ENCODE measurements at regions not wholly inside any gene's neighbourhood (a gene's known extent, or its start where the extent isn't known, plus 50 kb on each side); places are given as distances from the start of the nearest gene placed in this dataset.
"Not testable (repeated sequence)": the region's sequence is repeated elsewhere in the genome, so short reads cannot be mapped to it uniquely, and the experiment has no call there.

DNA sequence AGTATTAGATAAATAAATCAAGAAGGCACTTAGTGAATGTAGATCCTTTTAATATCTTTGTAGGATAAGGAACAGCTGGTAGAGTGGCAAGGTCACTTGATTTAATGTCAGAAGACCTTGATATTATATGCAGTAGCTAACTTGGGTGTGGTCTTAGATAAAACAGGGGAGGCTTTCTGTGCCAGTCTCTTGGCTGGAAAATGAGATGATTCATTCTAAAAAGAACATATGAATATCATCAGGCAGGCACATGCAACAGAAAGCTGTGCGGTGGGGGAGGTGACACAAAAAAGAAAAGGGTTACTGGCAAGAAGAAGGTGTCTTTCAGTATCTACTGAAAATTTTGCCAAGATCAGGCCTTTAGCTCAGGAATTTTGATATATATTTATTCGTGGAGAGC is 931.7 kb upstream of the CELF4 start:
- no peak overlapping the region for H3K27ac ChIP-seq (ENCODE audit: low read length)
- DNase-seq (ENCODE audit: low read depth, low spot score) = no peak
- no CpG with 5 or more reads among the region's 2 CpGs for WGBS (ENCODE audit: insufficient coverage, insufficient read length)
- H3K27me3 ChIP-seq (ENCODE audit: control insufficient read depth, insufficient read depth, low read length) = no peaks in the 10 kb centered on the region
- no peaks in the 10 kb centered on the region for H3K36me3 ChIP-seq (ENCODE audit: control insufficient read depth, insufficient read depth, low read length)
- H3K9me3 ChIP-seq (ENCODE audit: control insufficient read depth, insufficient read depth, low read length) = no peaks in the 10 kb centered on the region
- no peak overlapping the region for H3K4me3 ChIP-seq (ENCODE audit: low read length)
- H3K4me1 ChIP-seq (ENCODE audit: control insufficient read depth, insufficient read depth, low read length) = no peaks in the 10 kb centered on the region

DNA sequence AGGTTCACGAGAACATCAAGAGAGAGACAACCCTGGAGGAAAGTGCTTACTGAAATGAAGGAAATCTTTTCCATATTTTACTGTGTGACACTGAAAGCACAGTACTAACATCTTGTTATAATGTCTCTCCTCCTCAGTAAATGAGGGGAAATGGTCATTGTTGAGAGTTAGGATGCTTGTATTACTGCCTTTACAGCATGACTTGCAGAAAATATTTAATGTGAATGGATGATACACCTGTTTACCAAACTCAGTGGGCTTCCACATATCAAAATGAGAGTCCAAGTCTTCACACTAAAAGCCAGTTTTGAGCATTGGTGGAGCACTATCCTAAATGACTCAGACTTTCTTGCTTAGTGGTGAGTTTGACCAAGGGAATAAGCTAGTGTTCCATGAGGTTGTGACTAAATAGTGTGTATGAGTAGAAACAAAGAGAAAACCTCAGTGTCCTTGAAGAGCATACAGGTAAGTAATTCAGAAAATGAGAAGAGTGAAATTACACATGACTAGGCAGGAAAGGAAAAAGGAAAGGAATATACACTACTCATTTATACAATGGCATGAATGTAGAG is 930.7 kb upstream of the CELF4 start:
- WGBS (ENCODE audit: insufficient coverage, insufficient read length) = no CpG with 5 or more reads among the region's 1 CpG

DNA sequence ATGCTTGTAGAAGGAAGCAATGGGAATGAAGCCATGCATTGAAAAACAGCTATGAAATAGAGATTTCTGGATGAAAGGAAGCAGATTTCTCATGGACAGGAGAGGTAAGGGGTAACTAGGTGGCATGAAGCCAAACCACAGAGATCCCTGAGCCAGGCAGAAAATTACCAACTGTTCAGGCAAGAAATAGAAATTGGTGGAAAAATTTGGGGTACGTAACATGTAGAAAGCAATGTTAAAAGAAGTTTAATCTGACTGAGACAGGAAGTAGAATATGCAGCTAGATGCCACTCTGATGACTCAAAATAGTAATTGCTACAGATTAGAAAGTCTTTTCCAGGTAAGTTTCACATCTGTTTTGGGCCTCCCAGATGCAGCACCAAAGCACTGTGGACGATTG is 928.5 kb upstream of the CELF4 start:
- Histone ChIP-seq H3K27me3 (ENCODE audit: control insufficient read depth, insufficient read depth, low read length) (no peaks in the 10 kb centered on the region), H3K9me3 (ENCODE audit: control insufficient read depth, insufficient read depth, low read length) (no peaks in the 10 kb centered on the region), H3K4me3 (ENCODE audit: low read length) (no peak overlapping the region), H3K4me1 (ENCODE audit: control insufficient read depth, insufficient read depth, low read length) (no peaks in the 10 kb centered on the region), H3K36me3 (ENCODE audit: control insufficient read depth, insufficient read depth, low read length) (no peaks in the 10 kb centered on the region), H3K27ac (ENCODE audit: low read length) (no peak overlapping the region)
- no CpG with 5 or more reads among the region's 2 CpGs for WGBS (ENCODE audit: insufficient coverage, insufficient read length)
- no peak for DNase-seq (ENCODE audit: low read depth, low spot score)

More for the DNA sequence above, 930.7 kb upstream of the CELF4 start:
- no peak for DNase-seq (ENCODE audit: low read depth, low spot score)
- Histone ChIP-seq H3K36me3 (ENCODE audit: control insufficient read depth, insufficient read depth, low read length) (no peaks in the 10 kb centered on the region), H3K9me3 (ENCODE audit: control insufficient read depth, insufficient read depth, low read length) (no peaks in the 10 kb centered on the region), H3K4me1 (ENCODE audit: control insufficient read depth, insufficient read depth, low read length) (no peaks in the 10 kb centered on the region), H3K27ac (ENCODE audit: low read length) (no peak overlapping the region), H3K27me3 (ENCODE audit: control insufficient read depth, insufficient read depth, low read length) (no peaks in the 10 kb centered on the region), H3K4me3 (ENCODE audit: low read length) (no peak overlapping the region)

DNA sequence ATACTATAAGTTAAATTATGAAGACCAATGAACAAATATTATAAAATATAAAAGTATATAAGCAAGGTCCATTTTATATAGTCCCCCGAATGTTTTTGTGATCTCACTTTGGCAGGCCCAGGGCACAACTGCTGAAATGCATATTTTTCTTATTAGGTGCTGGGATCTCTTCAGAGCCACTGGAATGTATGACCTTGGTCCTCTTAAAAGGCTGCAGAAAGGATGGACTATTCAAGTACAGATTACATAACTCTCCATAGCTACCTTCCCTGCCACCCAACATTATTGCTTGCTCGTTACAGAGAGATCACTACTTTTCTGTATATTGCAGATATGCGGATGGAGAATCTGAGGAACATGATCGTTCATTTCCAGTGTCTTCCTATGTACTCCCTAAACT is 925.6 kb upstream of the CELF4 start:
- H3K27ac ChIP-seq (ENCODE audit: low read length) = no peak overlapping the region
- no peaks in the 10 kb centered on the region; the same call in 1 of the 2 replicates for H3K4me1 ChIP-seq (ENCODE audit: control insufficient read depth, insufficient read depth, low read length)
- DNase-seq (ENCODE audit: low read depth, low spot score) = no peak
- no peak overlapping the region for H3K4me3 ChIP-seq (ENCODE audit: low read length)
- H3K27me3 ChIP-seq (ENCODE audit: control insufficient read depth, insufficient read depth, low read length) = no peaks in the 10 kb centered on the region
- H3K36me3 ChIP-seq (ENCODE audit: control insufficient read depth, insufficient read depth, low read length) = no peaks in the 10 kb centered on the region
- H3K9me3 ChIP-seq (ENCODE audit: control insufficient read depth, insufficient read depth, low read length) = no peaks in the 10 kb centered on the region
- whole genome bisulfite sequencing (ENCODE audit: insufficient coverage, insufficient read length) = no CpG with 5 or more reads among the region's 4 CpGs

DNA sequence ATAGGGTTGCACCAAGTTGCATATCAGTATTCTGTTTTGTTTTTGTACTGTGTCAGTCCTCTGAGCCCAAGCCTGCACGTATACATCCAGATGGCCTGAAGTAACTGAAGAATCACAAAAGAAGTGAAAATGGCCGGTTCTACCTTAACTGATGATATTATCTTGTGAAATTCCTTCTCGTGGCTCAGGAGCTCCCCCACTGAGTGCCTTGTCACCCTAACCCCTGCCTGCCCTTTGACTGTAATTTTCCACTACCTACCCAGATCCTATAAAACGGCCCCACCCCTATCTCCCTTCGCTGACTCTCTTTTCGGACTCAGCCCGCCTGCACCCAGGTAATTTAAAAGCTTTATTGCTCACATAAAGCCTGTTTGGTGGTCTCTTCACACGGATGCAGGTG is 924.1 kb upstream of the CELF4 start:
- H3K4me3 ChIP-seq (ENCODE audit: low read length); H3K27me3 ChIP-seq (ENCODE audit: control insufficient read depth, insufficient read depth, low read length); H3K9me3 ChIP-seq (ENCODE audit: control insufficient read depth, insufficient read depth, low read length); DNase-seq (ENCODE audit: low read depth, low spot score); H3K36me3 ChIP-seq (ENCODE audit: control insufficient read depth, insufficient read depth, low read length); H3K27ac ChIP-seq (ENCODE audit: low read length); H3K4me1 ChIP-seq (ENCODE audit: control insufficient read depth, insufficient read depth, low read length): not testable (repeated sequence)
- WGBS (ENCODE audit: insufficient coverage, insufficient read length) = no CpG with 5 or more reads among the region's 8 CpGs

DNA sequence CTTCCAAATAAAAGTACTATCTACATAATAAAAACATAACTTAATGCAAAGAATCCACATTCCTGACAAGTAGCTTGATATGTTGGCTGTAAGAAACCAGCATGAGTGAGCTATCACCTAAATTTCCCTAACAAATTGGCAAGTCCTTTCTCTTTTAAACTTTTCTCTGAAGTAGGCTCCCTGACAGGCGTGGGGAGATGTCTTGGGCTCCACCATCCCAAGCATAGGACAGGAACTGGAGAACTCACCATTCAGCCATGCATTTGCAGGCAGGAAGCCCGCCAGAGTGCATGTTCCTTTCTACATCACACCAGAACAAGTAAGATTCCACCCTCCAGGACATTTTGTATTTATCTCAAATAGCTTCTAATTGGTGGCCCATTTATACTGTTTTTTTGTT is 921.9 kb upstream of the CELF4 start:
- H3K27ac ChIP-seq (ENCODE audit: low read length) = no peak overlapping the region
- H3K9me3 ChIP-seq (ENCODE audit: control insufficient read depth, insufficient read depth, low read length) = no peaks in the 10 kb centered on the region
- no peak for DNase-seq (ENCODE audit: low read depth, low spot score)
- no peaks in the 10 kb centered on the region for H3K27me3 ChIP-seq (ENCODE audit: control insufficient read depth, insufficient read depth, low read length)
- WGBS (ENCODE audit: insufficient coverage, insufficient read length) = no CpG with 5 or more reads among the region's 2 CpGs
- H3K36me3 ChIP-seq (ENCODE audit: control insufficient read depth, insufficient read depth, low read length) = no peaks in the 10 kb centered on the region
- no peaks in the 10 kb centered on the region; the same call in 1 of the 2 replicates for H3K4me1 ChIP-seq (ENCODE audit: control insufficient read depth, insufficient read depth, low read length)
- no peak overlapping the region for H3K4me3 ChIP-seq (ENCODE audit: low read length)

DNA sequence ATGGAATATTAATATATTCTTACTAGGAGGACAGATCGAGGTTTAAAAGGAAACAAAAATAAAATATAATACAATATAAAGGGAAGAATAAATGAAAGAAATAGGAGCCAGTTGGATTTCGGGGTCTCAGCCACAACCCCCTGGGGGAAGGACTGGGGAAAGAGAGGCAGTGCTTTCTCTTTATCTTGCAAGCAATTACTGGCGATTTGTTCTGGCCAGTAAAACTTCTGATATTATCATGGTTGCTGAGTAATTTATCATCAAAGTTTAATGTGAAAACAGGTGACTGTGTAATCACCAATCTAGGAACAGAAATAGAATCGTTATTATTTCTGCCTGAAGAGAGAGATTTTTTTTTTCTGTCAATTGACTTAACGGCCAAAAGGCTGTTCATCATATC is 917.7 kb upstream of the CELF4 start:
- no peaks in the 10 kb centered on the region for H3K9me3 ChIP-seq (ENCODE audit: control insufficient read depth, insufficient read depth, low read length)
- no peaks in the 10 kb centered on the region for H3K27me3 ChIP-seq (ENCODE audit: control insufficient read depth, insufficient read depth, low read length)
- no peak overlapping the region for H3K27ac ChIP-seq (ENCODE audit: low read length)
- H3K36me3 ChIP-seq (ENCODE audit: control insufficient read depth, insufficient read depth, low read length) = no peaks in the 10 kb centered on the region
- no peak overlapping the region for H3K4me3 ChIP-seq (ENCODE audit: low read length)
- DNase-seq (ENCODE audit: low read depth, low spot score) = no peak
- WGBS (ENCODE audit: insufficient coverage, insufficient read length) = no CpG with 5 or more reads among the region's 5 CpGs
- H3K4me1 ChIP-seq (ENCODE audit: control insufficient read depth, insufficient read depth, low read length) = no peaks in the 10 kb centered on the region; the same call in 1 of the 2 replicates

DNA sequence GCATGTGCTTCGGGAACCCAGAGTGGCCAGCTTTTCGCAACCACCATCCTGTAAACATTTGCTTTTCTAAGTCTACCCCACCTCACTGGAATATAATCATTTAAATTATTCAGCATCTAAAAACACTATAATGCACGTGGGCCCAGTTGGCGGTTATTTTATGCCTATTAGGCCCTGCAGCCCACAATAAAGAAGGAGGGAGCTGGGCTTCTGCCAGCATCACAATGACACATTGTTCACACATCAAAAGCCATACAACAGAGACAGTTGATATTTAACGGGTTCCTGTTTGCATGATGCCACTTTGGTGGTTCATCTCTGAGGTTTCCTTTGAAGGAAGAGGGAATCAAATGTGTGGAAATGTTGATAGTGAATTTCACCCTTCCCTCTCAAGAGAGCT is 916.0 kb upstream of the CELF4 start:
- no peaks in the 10 kb centered on the region for H3K4me1 ChIP-seq (ENCODE audit: control insufficient read depth, insufficient read depth, low read length)
- no peaks in the 10 kb centered on the region for H3K36me3 ChIP-seq (ENCODE audit: control insufficient read depth, insufficient read depth, low read length)
- no peak overlapping the region for H3K27ac ChIP-seq (ENCODE audit: low read length)
- no peak overlapping the region for H3K4me3 ChIP-seq (ENCODE audit: low read length)
- WGBS (ENCODE audit: insufficient coverage, insufficient read length) = no CpG with 5 or more reads among the region's 5 CpGs
- DNase-seq (ENCODE audit: low read depth, low spot score) = no peak
- no peaks in the 10 kb centered on the region for H3K9me3 ChIP-seq (ENCODE audit: control insufficient read depth, insufficient read depth, low read length)
- H3K27me3 ChIP-seq (ENCODE audit: control insufficient read depth, insufficient read depth, low read length) = no peaks in the 10 kb centered on the region

DNA sequence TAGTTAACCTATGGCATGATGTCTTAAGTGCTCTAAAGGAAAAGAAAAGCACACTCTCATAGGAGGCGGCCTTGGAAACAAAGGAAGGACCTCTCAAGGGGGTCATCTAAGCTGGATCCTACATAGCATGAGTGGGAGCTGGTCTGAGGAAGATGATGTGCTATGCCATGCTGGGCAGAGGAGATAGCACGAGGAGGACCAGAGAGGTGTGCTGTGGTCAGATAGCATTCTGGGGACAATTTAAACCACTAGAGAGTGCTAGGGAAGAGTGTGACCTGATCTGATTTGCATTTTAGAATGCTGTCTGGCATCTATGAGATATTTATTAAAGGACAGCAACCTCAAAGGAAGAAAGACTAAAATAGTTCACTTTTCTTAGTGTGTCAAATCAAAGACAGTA is 910.1 kb upstream of the CELF4 start:
- Histone ChIP-seq H3K9me3 (ENCODE audit: control insufficient read depth, insufficient read depth, low read length) (no peaks in the 10 kb centered on the region), H3K4me3 (ENCODE audit: low read length) (no peak overlapping the region), H3K4me1 (ENCODE audit: control insufficient read depth, insufficient read depth, low read length) (no peaks in the 10 kb centered on the region), H3K36me3 (ENCODE audit: control insufficient read depth, insufficient read depth, low read length) (no peaks in the 10 kb centered on the region), H3K27me3 (ENCODE audit: control insufficient read depth, insufficient read depth, low read length) (no peaks in the 10 kb centered on the region), H3K27ac (ENCODE audit: low read length) (no peak overlapping the region)
- no CpG with 5 or more reads among the region's 2 CpGs for WGBS (ENCODE audit: insufficient coverage, insufficient read length)
- DNase-seq (ENCODE audit: low read depth, low spot score) = no peak

DNA sequence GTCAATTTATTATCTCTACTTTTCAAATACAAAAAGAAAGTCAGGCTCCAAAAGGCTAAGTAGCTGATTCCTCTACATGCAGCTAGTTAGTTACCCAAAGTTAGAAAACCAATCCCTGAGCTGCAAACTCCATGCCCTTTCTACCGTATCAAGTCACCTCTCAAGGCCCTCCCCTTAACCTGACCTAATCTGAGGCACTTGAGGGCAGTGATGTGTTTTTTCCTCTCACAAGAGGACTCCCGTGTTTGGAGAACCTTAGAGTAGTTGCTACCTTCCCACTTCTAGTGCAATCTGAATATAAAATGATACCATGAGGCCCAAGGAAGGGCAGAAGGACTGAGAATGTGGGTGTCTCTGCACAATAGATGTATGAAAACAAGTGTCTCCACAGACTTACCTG is 907.9 kb upstream of the CELF4 start:
- no peaks in the 10 kb centered on the region for H3K9me3 ChIP-seq (ENCODE audit: control insufficient read depth, insufficient read depth, low read length)
- H3K36me3 ChIP-seq (ENCODE audit: control insufficient read depth, insufficient read depth, low read length) = no peaks in the 10 kb centered on the region
- no peak for DNase-seq (ENCODE audit: low read depth, low spot score)
- no peak overlapping the region for H3K4me3 ChIP-seq (ENCODE audit: low read length)
- no peaks in the 10 kb centered on the region for H3K27me3 ChIP-seq (ENCODE audit: control insufficient read depth, insufficient read depth, low read length)
- no CpG with 5 or more reads among the region's 2 CpGs for WGBS (ENCODE audit: insufficient coverage, insufficient read length)
- no peaks in the 10 kb centered on the region for H3K4me1 ChIP-seq (ENCODE audit: control insufficient read depth, insufficient read depth, low read length)
- no peak overlapping the region for H3K27ac ChIP-seq (ENCODE audit: low read length)

DNA sequence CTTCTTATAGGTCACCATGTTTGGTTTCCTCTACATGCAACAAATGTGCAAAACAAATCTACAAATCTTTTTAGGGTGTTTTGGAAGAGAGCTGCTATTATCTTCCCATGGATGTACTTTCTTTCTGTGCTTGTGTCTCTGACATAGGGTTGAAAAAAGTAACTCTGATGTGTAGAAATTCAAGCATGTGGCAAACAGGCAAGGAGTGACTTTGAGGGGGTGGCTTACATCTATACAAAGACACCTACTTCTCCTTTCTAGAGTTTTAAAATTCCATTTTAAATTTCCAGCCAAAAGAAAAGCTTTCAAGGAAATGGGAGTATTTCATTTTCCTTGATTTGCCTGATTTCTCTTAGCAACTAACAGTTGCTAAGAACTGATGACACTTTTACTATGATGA is 904.8 kb upstream of the CELF4 start:
- no peaks in the 10 kb centered on the region for H3K9me3 ChIP-seq (ENCODE audit: control insufficient read depth, insufficient read depth, low read length)
- no peaks in the 10 kb centered on the region for H3K27me3 ChIP-seq (ENCODE audit: control insufficient read depth, insufficient read depth, low read length)
- no peaks in the 10 kb centered on the region for H3K4me1 ChIP-seq (ENCODE audit: control insufficient read depth, insufficient read depth, low read length)
- H3K27ac ChIP-seq (ENCODE audit: low read length) = no peak overlapping the region
- no peak overlapping the region for H3K4me3 ChIP-seq (ENCODE audit: low read length)
- H3K36me3 ChIP-seq (ENCODE audit: control insufficient read depth, insufficient read depth, low read length) = no peaks in the 10 kb centered on the region
- no peak for DNase-seq (ENCODE audit: low read depth, low spot score)
